Mononuclear cell (primary cell): ENCODE measurements at regions not wholly inside any gene's neighbourhood (a gene's known extent, or its start where the extent isn't known, plus 50 kb on each side); places are given as distances from the start of the nearest gene placed in this dataset.
"Not testable (repeated sequence)": the region's sequence is repeated elsewhere in the genome, so short reads cannot be mapped to it uniquely, and the experiment has no call there.

ENCODE experiments used
- H3K27me3 ChIP-seq: 2 replicates; pipeline ENCODE4 v1.6.0; 2011; ENCODE audit warnings: low read length, control low read depth; ENCODE audit not compliant: insufficient read depth
- H3K4me1 ChIP-seq: 2 replicates; pipeline ENCODE4 v1.5.1; 2011; ENCODE audit warnings: mild to moderate bottlenecking, low read length, control low read depth; ENCODE audit not compliant: insufficient read depth
- H3K4me3 ChIP-seq: 2 replicates; pipeline ENCODE4 v1.5.1; 2011; ENCODE audit warnings: mild to moderate bottlenecking, low read length, moderate library complexity
- H3K9me3 ChIP-seq: 2 replicates; pipeline ENCODE4 v1.5.1; 2011; ENCODE audit warnings: low read depth, mild to moderate bottlenecking, control low read depth, low read length

- H3K27me3 ChIP-seq = no peaks in the 10 kb centered on the region
- no peak overlapping the region for H3K4me3 ChIP-seq
- no peaks in the 10 kb centered on the region for H3K9me3 ChIP-seq
- no peaks in the 10 kb centered on the region for H3K4me1 ChIP-seq
Measured at GRCh38 chr3:87127281-87127680, 99.8 kb upstream of the CHMP2B start.

DNA sequence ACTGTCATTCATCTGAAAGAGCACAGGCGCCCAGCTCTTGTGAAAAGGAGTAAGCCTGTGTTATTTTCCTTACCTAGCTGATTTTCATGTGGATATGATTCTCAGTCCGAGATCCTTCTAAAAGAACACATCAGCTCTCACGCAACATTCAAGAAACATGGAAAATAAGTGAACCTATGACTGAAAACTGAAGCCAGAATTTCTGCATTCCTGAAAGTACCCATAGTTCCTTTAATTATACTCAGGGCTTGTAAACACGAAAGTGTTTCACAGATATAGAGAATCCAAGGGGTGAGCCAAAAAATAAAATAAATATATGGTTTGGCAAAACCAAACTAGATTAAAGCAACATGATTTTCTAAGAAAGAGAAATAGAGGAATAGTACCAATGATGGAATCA lies 100.8 kb upstream of the CHMP2B start:
- Histone ChIP-seq H3K4me1 (no peaks in the 10 kb centered on the region), H3K9me3 (no peaks in the 10 kb centered on the region), H3K27me3 (no peaks in the 10 kb centered on the region), H3K4me3 (no peak overlapping the region)

- Histone ChIP-seq H3K4me3 (no peak overlapping the region), H3K27me3 (no peaks in the 10 kb centered on the region), H3K9me3 (no peaks in the 10 kb centered on the region), H3K4me1 (no peaks in the 10 kb centered on the region)
Measured at GRCh38 chr3:87125116-87125515, 102.0 kb upstream of the CHMP2B start.

DNA sequence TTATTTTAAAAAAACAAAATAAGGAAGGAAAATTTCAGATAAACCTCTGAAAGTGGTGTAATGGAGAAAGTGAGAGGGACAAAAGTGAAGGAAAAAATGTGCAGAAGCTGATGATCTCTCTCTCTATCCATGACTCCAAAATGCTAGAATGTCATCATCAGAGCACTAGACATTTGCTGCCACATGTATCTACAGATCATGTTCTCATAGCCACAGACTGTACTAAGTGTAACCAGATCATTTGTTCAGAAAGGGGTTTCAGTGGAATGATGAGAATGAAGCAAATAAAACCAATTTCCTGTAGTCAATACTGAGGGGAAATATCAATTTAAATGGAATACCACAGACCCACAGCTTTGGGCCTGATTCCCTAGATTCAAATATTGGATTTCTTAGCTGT lies 104.3 kb upstream of the CHMP2B start:
- Histone ChIP-seq H3K27me3 (no peaks in the 10 kb centered on the region), H3K4me3 (no peak overlapping the region)

DNA sequence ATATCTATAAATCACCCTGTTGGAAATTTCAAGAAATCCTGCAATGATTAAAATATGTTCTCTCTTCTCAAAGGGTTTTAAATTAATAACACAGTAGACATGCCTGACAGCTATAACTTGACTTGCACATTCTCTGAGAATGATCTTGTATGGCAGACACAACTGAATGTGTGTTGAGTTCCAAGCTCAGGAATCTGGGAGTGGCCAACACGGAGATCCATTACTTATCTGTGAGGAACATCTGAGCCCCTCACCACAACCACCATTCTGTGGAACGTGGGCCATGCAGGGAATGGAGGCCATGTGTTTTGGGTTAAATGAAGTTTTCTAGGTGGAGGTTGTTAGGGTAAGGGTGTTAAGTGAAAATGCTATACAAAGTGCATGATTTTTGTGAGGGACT lies 105.3 kb upstream of the CHMP2B start:
- Histone ChIP-seq H3K9me3 (no peaks in the 10 kb centered on the region), H3K4me3 (no peak overlapping the region), H3K4me1 (no peaks in the 10 kb centered on the region), H3K27me3 (no peaks in the 10 kb centered on the region)

More for the DNA sequence above, 104.3 kb upstream of the CHMP2B start:
- Histone ChIP-seq H3K4me1 (no peaks in the 10 kb centered on the region), H3K9me3 (no peaks in the 10 kb centered on the region)

- no peak overlapping the region for H3K4me3 ChIP-seq
- H3K4me1 ChIP-seq = no peaks in the 10 kb centered on the region
- no peaks in the 10 kb centered on the region for H3K27me3 ChIP-seq
- no peaks in the 10 kb centered on the region for H3K9me3 ChIP-seq
Measured at GRCh38 chr3:87120881-87121280, 106.2 kb upstream of the CHMP2B start.

DNA sequence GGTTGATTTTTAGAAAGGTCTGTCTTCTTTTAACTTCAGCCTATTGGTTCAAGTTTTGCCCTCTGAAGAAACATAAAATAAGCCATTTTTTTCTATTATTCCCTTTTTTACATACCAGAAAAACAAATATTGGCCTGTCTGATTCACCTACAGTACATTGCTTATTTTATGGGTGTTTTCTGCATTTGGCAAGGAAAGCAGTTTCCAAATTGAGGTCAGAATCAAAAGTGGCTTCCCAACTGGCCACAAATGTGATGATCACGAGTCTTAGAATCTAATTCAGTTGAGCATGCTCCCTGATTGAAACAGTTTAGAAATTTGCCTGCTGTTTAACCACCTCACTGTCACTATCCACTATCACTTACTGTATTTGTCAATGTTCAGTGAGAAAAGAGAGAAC lies 106.9 kb upstream of the CHMP2B start:
- H3K27me3 ChIP-seq = no peaks in the 10 kb centered on the region
- H3K9me3 ChIP-seq = no peaks in the 10 kb centered on the region
- no peaks in the 10 kb centered on the region for H3K4me1 ChIP-seq
- no peak overlapping the region for H3K4me3 ChIP-seq

DNA sequence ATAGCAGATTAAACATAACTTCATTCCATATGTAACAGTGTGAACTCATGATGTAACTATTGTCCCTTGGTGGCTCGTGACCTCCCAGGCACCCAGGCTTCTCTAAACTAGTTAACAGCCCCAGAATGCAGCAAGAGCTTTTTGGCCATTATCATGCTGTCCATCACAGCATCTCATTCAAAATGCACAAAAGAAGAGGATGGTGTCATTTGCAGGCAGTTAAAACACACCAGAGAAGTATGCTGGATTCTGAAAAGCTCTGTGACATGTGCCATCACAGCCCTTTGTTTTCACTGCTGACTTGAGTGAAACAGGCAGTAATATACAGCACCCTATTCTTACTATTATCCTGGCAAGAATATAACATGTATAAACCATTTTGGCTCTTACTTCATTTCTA lies 117.6 kb upstream of the CHMP2B start:
- Histone ChIP-seq H3K27me3 (no peaks in the 10 kb centered on the region), H3K9me3 (no peaks in the 10 kb centered on the region), H3K4me3 (no peak overlapping the region), H3K4me1 (no peaks in the 10 kb centered on the region)

DNA sequence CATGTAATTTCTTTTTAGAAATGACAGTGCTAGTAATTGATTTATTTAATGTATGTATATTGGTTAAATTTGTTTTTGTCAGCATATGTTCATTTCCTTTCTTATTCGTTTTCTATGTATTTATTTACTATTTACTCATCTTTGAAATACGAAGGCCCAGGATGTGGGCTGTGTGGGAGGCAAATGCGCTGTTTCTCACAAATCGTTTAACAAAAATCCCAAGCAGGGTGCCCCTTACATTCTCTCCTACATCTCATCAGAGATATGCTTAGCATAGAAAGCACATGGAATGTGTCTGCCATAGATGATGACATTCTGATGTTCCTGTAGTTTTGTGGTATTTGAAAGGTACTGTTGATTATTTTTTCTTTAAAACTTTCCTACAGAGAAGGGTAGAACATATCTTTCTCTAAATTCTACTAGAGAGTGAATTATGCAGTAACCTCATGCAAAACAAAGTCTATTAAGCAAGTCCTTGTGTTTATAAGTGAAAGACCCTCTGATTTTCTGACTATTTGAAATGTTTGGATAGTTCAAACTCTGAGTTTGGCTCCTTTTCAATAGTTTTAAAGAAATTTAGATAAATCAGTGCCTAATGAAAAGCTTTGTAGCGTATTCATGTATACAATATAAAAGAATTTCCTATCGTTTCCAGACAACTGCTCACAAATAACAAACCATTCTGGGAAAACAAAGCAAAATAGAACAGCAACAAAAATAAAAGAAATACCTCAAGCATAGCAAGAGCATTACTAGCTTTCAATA lies 111.1 kb upstream of the VGLL3 start:
- no peaks in the 10 kb centered on the region for H3K27me3 ChIP-seq
- no peak overlapping the region for H3K4me3 ChIP-seq
- no peaks in the 10 kb centered on the region for H3K9me3 ChIP-seq
- H3K4me1 ChIP-seq = no peaks in the 10 kb centered on the region

DNA sequence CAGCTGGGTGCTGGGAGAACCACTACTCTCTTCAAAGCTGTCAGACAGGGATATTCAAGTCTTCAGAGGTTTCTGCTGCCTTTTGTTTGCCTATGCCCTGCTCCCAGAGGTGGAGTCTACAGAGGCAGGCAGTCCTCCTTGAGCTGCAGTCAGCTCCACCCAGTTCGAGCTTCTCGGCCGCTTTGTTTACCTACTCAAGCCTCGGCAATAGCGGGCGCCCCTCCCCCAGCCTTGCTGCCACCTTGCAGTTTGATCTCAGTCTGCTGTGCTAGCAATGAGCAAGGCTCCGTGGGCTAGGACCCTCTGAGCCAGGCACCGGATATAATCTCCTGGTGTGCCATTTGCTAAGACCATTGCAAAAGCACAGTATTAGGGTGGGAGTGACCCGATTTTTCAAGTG lies 106.8 kb upstream of the VGLL3 start:
- H3K4me3 ChIP-seq, H3K9me3 ChIP-seq, H3K27me3 ChIP-seq: not testable (repeated sequence)

DNA sequence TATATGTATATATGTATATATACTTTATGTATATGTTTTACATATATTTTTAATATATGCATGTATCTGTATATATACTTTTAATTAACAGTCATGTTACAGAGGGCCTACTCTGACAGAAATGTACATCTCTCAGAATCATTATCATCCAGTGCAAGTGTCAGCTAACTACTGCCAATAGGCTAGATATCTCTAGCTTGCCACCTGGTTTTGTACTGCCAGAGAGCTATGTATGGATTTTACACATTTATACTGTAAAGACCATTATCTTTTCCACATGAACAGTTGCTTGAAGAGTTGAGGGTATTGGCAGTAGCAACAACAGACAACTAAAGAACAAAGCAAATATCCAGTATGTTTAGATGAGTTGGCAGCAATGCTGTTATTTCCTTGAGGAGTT lies 99.7 kb upstream of the VGLL3 start:
- H3K4me3 ChIP-seq = no peak overlapping the region
- H3K27me3 ChIP-seq = no peaks in the 10 kb centered on the region
- no peaks in the 10 kb centered on the region for H3K9me3 ChIP-seq
- H3K4me1 ChIP-seq = peaks cover 12% of the 10 kb centered on the region

More for the DNA sequence above, 106.8 kb upstream of the VGLL3 start:
- not testable (repeated sequence) for H3K4me1 ChIP-seq

DNA sequence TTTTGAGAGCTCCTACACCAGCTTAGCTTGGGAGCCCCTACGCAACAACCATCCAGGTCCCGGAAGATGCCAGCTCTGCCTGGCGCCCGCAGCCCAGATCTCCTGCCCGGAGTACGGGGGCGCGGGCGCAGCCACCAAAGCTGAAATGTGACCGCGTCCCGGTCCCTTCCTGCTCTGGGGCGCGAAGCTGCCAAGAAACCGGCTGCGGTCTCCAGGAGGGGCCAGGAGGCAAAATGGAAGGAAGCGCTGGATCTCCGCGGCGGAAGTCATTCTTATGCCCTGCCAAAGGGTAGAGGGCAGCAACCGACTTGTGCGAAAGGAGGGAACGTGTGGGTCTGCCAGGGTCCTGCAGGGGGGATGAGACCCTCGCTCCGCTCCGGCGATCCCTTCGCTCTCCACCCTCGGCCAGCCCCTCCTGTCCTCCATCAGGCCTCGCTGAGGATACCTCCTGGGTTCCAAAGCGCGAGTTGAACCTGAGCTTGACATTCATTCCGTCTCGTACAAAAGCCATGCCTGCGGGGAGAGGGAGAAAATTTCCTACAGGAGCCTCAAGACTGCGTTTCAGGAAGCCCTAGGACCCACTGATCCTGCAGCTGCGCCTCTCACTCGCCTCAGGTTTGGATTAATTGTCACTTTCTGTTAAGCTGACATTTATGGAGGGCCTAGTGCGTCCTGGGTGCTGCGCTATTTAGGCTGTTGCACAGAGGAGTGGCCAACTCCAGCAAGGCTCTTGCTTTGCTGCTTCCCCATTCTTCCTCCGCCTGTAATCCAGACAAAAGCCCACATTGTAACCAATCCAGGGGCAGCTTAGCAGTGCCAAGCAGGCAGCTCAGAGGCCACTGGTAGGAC lies 98.3 kb upstream of the VGLL3 start:
- H3K4me1 ChIP-seq = peaks cover 12% of the 10 kb centered on the region
- no peaks in the 10 kb centered on the region for H3K27me3 ChIP-seq
- peak overlapping the region; percentile 52 for H3K4me3 ChIP-seq
- no peaks in the 10 kb centered on the region for H3K9me3 ChIP-seq

DNA sequence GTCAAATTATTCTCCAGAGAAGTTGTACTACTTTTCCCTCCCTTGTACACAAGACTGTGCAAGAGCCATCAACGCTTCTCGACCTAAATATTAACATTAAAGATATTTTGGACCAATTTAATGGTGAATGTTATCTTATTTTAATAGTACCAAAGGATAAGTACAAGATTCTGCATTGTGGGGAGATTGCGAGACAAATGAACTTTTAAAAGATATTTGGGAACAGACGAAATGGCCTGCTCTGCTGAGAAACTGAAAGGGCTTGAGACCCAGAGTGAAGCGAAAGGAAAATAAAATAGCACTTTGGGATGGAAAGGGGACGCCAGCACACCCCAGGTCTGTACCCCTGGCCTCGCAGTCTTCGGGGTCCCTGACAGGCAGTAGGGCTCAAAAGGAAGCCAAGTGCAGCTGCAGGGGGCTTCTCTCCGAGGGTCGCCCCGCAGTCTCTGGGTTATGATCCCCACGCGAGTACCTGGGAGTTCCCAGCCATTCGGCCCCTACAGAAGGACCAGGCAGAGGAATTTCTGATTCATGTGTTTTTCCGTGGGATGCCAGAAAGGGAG lies 97.6 kb upstream of the VGLL3 start:
- H3K4me1 ChIP-seq = peaks cover 12% of the 10 kb centered on the region
- H3K9me3 ChIP-seq = no peaks in the 10 kb centered on the region
- H3K27me3 ChIP-seq = no peaks in the 10 kb centered on the region
- H3K4me3 ChIP-seq = peak overlapping the region; percentile 52

GRCh38 chr3:87084868-87085267 lies 93.9 kb upstream of the VGLL3 start:
- Histone ChIP-seq H3K9me3 (no peaks in the 10 kb centered on the region), H3K4me1 (peaks cover 12% of the 10 kb centered on the region), H3K4me3 (no peak overlapping the region), H3K27me3 (no peaks in the 10 kb centered on the region)

DNA sequence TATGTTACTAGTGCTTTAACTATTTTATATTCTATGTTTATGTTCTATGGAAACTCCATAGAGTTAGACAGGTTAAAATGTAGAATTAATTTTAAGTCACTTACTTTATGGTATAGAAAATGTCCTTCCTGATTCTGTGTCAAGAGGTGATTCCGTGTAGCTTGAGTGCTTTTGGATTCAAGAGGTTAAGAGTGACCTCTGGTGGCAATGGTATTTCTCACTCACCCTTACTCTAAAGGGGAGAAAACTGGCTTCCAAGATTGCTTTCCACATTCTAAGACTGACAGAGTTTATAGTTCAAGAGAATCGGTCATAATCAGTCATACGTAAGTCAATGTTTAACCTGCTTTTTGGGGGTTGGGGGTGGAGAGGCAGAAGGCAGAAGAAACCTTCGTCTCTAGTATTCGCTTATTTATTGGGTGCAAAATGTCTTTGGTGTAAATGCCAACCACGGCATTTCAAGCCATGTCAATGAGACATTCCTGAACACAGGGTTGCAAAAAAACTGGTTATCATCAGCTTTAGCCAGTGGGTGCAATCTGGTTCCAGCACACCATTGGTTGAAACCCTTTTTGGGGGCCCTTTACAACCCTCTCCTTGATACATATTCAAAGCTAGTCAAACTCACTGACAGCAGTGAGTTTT lies 92.0 kb upstream of the VGLL3 start:
- no peaks in the 10 kb centered on the region for H3K9me3 ChIP-seq
- no peaks in the 10 kb centered on the region for H3K27me3 ChIP-seq
- no peaks in the 10 kb centered on the region for H3K4me1 ChIP-seq
- no peak overlapping the region for H3K4me3 ChIP-seq
